Stimulated activated CD8-positive, alpha-beta memory T cell treated with anti-CD3 and anti-CD28 coated beads, Interleukin-4, amount 100 ng/mL, for 48 hours (primary cell): ENCODE measurements at regions not wholly inside any gene's neighbourhood (a gene's known extent, or its start where the extent isn't known, plus 50 kb on each side); places are given as distances from the start of the nearest gene placed in this dataset.

Source experiments
- DNase-seq: peaks from one replicate; pipeline ENCODE4 v3.0.0-alpha.2; 2020

- DNase-seq = no peak
These were observed 141.0 kb downstream of the TMEM17 start for GRCh38 chr2:62364791-62365528.

GRCh38 chr2:62363166-62363565 is 142.8 kb downstream of the TMEM17 start:
- no peak for DNase-seq

- no peak for DNase-seq
These were observed 143.4 kb downstream of the TMEM17 start for GRCh38 chr2:62362561-62362960.

GRCh38 chr2:62361964-62362363 is 144.0 kb downstream of the TMEM17 start:
- no peak for DNase-seq

GRCh38 chr2:62354771-62355561 is 151.0 kb downstream of the TMEM17 start:
- DNase-seq = no peak

GRCh38 chr2:62352031-62352430 is 154.0 kb downstream of the TMEM17 start:
- DNase-seq = no peak

- DNase-seq = no peak
These were observed 153.9 kb downstream of the B3GNT2 start for GRCh38 chr2:62349788-62350187.

GRCh38 chr2:62348700-62349099 is 152.8 kb downstream of the B3GNT2 start:
- DNase-seq = no peak

- DNase-seq = no peak
These were observed 151.8 kb downstream of the B3GNT2 start for GRCh38 chr2:62347563-62348270.

GRCh38 chr2:62344472-62344871 is 148.6 kb downstream of the B3GNT2 start:
- DNase-seq = no peak

- DNase-seq = no peak
These were observed 147.9 kb downstream of the B3GNT2 start for GRCh38 chr2:62343636-62344337.

GRCh38 chr2:62343206-62343605 is 147.3 kb downstream of the B3GNT2 start:
- no peak for DNase-seq

GRCh38 chr2:62340994-62341484 is 145.1 kb downstream of the B3GNT2 start:
- DNase-seq = no peak

- DNase-seq = no peak
These were observed 143.9 kb downstream of the B3GNT2 start for GRCh38 chr2:62339837-62340236.

GRCh38 chr2:62339413-62339812 is 143.5 kb downstream of the B3GNT2 start:
- no peak for DNase-seq

GRCh38 chr2:62338111-62338510 is 142.2 kb downstream of the B3GNT2 start:
- DNase-seq = no peak

- no peak for DNase-seq
These were observed 141.5 kb downstream of the B3GNT2 start for GRCh38 chr2:62337403-62337802.

GRCh38 chr2:62335612-62336011 is 139.7 kb downstream of the B3GNT2 start:
- DNase-seq = no peak

- DNase-seq = no peak
These were observed 138.6 kb downstream of the B3GNT2 start for GRCh38 chr2:62334440-62335058.

GRCh38 chr2:62334009-62334408 is 138.1 kb downstream of the B3GNT2 start:
- DNase-seq = no peak

- no peak for DNase-seq
These were observed 135.0 kb downstream of the B3GNT2 start for GRCh38 chr2:62330959-62331358.

- no peak for DNase-seq
These were observed 133.9 kb downstream of the B3GNT2 start for GRCh38 chr2:62329797-62330196.
